GM23338 (cell line): ENCODE measurements at regions not wholly inside any gene's neighbourhood (a gene's known extent, or its start where the extent isn't known, plus 50 kb on each side); places are given as distances from the start of the nearest gene placed in this dataset.

Experiments
- ATAC-seq: fragments of 200-7000 bp; cut with Tn5 transposase; 3 replicates; pipeline ENCODE4 v1.9.1; 2020
- DNase-seq: peaks from one replicate; pipeline ENCODE4 v3.0.0-alpha.2; 2015; ENCODE audit warnings: low spot score
- H2AFZ ChIP-seq: fragments of 200-600 bp; sonication (generic); 2 replicates; pipeline ENCODE4 v1.8.0; 2016; ENCODE audit warnings: antibody characterized with exemption, mild to moderate bottlenecking, moderate library complexity
- H3F3A ChIP-seq: fragments of 200-600 bp; sonication (generic); replicated peaks from 2 replicates; pipeline ENCODE4 v1.8.0; 2017; ENCODE audit warnings: antibody characterized with exemption, mixed run types, low read depth
- H3K27ac ChIP-seq: fragments of 200-600 bp; sonication (generic); 2 replicates; pipeline ENCODE4 v1.6.1; 2016; ENCODE audit warnings: low read depth
- H3K27me3 ChIP-seq: fragments of 200-600 bp; sonication (generic); 2 replicates; pipeline ENCODE4 v1.8.0; 2016; ENCODE audit warnings: mild to moderate bottlenecking, mixed run types, moderate library complexity; ENCODE audit not compliant: insufficient read depth
- H3K36me3 ChIP-seq: fragments of 200-600 bp; sonication (generic); 2 replicates; pipeline ENCODE4 v1.8.0; 2016; ENCODE audit warnings: mild to moderate bottlenecking; ENCODE audit not compliant: insufficient read depth
- H3K4me1 ChIP-seq: fragments of 200-600 bp; sonication (generic); 2 replicates; pipeline ENCODE4 v1.8.0; 2016; ENCODE audit warnings: mild to moderate bottlenecking, moderate library complexity; ENCODE audit not compliant: insufficient read depth
- H3K4me2 ChIP-seq: fragments of 200-600 bp; sonication (generic); 2 replicates; pipeline ENCODE4 v1.7.1; 2017; ENCODE audit warnings: mixed run types
- H3K4me3 ChIP-seq: fragments of 200-600 bp; sonication (generic); 2 replicates; pipeline ENCODE4 v1.6.1; 2016; ENCODE audit warnings: mixed run types
- H3K79me2 ChIP-seq: fragments of 200-600 bp; sonication (generic); replicated peaks from 2 replicates; pipeline ENCODE4 v1.8.0; 2017; ENCODE audit warnings: mild to moderate bottlenecking; ENCODE audit not compliant: insufficient read depth
- H3K9me2 ChIP-seq: fragments of 200-600 bp; sonication (generic); 2 replicates; pipeline ENCODE4 v1.8.0; 2017; ENCODE audit not compliant: insufficient read depth
- H4K20me1 ChIP-seq: fragments of 200-600 bp; sonication (generic); replicated peaks from 2 replicates; pipeline ENCODE4 v1.8.0; 2017; ENCODE audit warnings: mild to moderate bottlenecking; ENCODE audit not compliant: insufficient read depth
- H3K27ac Mint-ChIP-seq: 2 replicates; pipeline ENCODE4 v1.8.0; 2020; ENCODE audit warnings: inconsistent platforms, mild to moderate bottlenecking, moderate library complexity, mixed read lengths
- H3K27me3 Mint-ChIP-seq: 3 replicates; pipeline ENCODE4 v1.8.0; 2022; ENCODE audit warnings: low read depth, mild to moderate bottlenecking, moderate library complexity, mixed read lengths, inconsistent platforms; ENCODE audit not compliant: insufficient read depth, poor library complexity
- H3K36me3 Mint-ChIP-seq: 3 replicates; pipeline ENCODE4 v1.8.0; 2021; ENCODE audit warnings: low read depth, mild to moderate bottlenecking, inconsistent platforms, moderate library complexity, mixed read lengths
- H3K4me1 Mint-ChIP-seq: 3 replicates; pipeline ENCODE4 v1.8.0; 2020; ENCODE audit warnings: mild to moderate bottlenecking, inconsistent platforms, mixed read lengths
- H3K4me3 Mint-ChIP-seq: 3 replicates; pipeline ENCODE4 v1.8.0; 2021; ENCODE audit warnings: moderate library complexity, mild to moderate bottlenecking, inconsistent platforms, mixed read lengths
- H3K9me3 Mint-ChIP-seq: 3 replicates; pipeline ENCODE4 v1.8.0; 2020; ENCODE audit warnings: moderate library complexity, mild to moderate bottlenecking, inconsistent platforms, mixed read lengths
- CREB1 ChIP-seq: fragments of 250-450 bp; sonication (Bioruptor Pico); IDR thresholded peaks from 2 replicates; pipeline ENCODE4 v1.5.0; 2020; ENCODE audit warnings: low read depth, mild to moderate bottlenecking, moderate library complexity
- CTCF ChIP-seq, 2 experiments: fragments of 200-600 bp in 1 of 2; sonication (generic) in 1 of 2; conservative IDR thresholded peaks; 2 replicates each; pipeline versions ENCODE4 v1.5.1 to v1.6.1; 2016 to 2017; ENCODE audit warnings: antibody characterized with exemption in 2 of 2, low read depth in 2 of 2, mild to moderate bottlenecking in 2 of 2, moderate library complexity in 1 of 2
- ETS1 ChIP-seq: IDR thresholded peaks from 2 replicates; pipeline ENCODE4 v1.6.1; 2016; ENCODE audit warnings: antibody characterized with exemption
- EZH2 ChIP-seq: fragments of 200-600 bp; sonication (generic); IDR thresholded peaks from one replicate; pipeline ENCODE4 v1.8.0; 2017; ENCODE audit warnings: antibody characterized with exemption, mild to moderate bottlenecking, low read depth; ENCODE audit not compliant: unreplicated experiment
- EZH2phosphoT487 ChIP-seq: fragments of 200-600 bp; sonication (generic); IDR thresholded peaks from one replicate; pipeline ENCODE4 v1.8.1; 2018; ENCODE audit warnings: antibody characterized with exemption; ENCODE audit not compliant: unreplicated experiment
- JUNB ChIP-seq: IDR thresholded peaks from one replicate; pipeline ENCODE4 v1.6.1; 2016; ENCODE audit warnings: antibody characterized with exemption; ENCODE audit not compliant: unreplicated experiment
- NANOG ChIP-seq: IDR thresholded peaks from 2 replicates; pipeline ENCODE4 v1.6.1; 2016; ENCODE audit warnings: antibody characterized with exemption, borderline replicate concordance
- POLR2AphosphoS5 ChIP-seq: IDR thresholded peaks from 2 replicates; pipeline ENCODE4 v1.6.1; 2016; ENCODE audit warnings: antibody characterized with exemption, low read depth
- REST ChIP-seq: IDR thresholded peaks from one replicate; pipeline ENCODE4 v1.6.1; 2018; ENCODE audit warnings: antibody characterized with exemption; ENCODE audit not compliant: unreplicated experiment
- STAT1 ChIP-seq: IDR thresholded peaks from one replicate; pipeline ENCODE4 v1.6.1; 2016; ENCODE audit warnings: antibody characterized with exemption; ENCODE audit not compliant: unreplicated experiment
- ZNF114 ChIP-seq: fragments of 250-450 bp; sonication (Bioruptor Pico); IDR thresholded peaks from 2 replicates; pipeline ENCODE4 v1.5.0; 2020; ENCODE audit warnings: mild to moderate bottlenecking, moderate library complexity
- ZNF331 ChIP-seq: fragments of 250-450 bp; sonication (Bioruptor Pico); IDR thresholded peaks from 2 replicates; pipeline ENCODE4 v1.5.0; 2020; ENCODE audit warnings: low read depth, mild to moderate bottlenecking, moderate library complexity
- ZNF462 ChIP-seq: fragments of 250-450 bp; sonication (Bioruptor Pico); IDR thresholded peaks from 2 replicates; pipeline ENCODE4 v1.5.0; 2020; ENCODE audit warnings: mild to moderate bottlenecking, moderate library complexity

GRCh38 chr1:67970088-67970487, 80.3 kb downstream of the DIRAS3 start:
- Histone ChIP-seq H4K20me1 (no peaks in the 10 kb centered on the region), H3K27ac (no peak overlapping the region)

More at GRCh38 chr1:67970088-67970487, 80.3 kb downstream of the DIRAS3 start:
- Histone ChIP-seq H3K4me3 (no peak overlapping the region), H2AFZ (no peak overlapping the region), H3K9me2 (no peaks in the 10 kb centered on the region), H3K27me3 (no peaks in the 10 kb centered on the region), H3F3A (no peaks in the 10 kb centered on the region), H3K79me2 (no peaks in the 10 kb centered on the region), H3K36me3 (no peaks in the 10 kb centered on the region), H3K4me2 (no peak overlapping the region), H3K4me1 (no peaks in the 10 kb centered on the region)
- Mint-ChIP-seq H3K36me3 (no peaks in the 10 kb centered on the region), H3K4me1 (no peaks in the 10 kb centered on the region), H3K4me3 (no peak overlapping the region), H3K27ac (no peak overlapping the region), H3K9me3 (no peaks in the 10 kb centered on the region), H3K27me3 (no peaks in the 10 kb centered on the region)
- no peak for ATAC-seq
- TF ChIP-seq JUNB: no peak
- no peak for TF ChIP-seq ETS1
- no peak for TF ChIP-seq REST
- TF ChIP-seq STAT1: no peak
- no peak for TF ChIP-seq ZNF462 (CRISPR knock-in tag)
- no peak for TF ChIP-seq CTCF (conservative IDR thresholded peaks at IDR 0.05; ENCODE audit: low read depth in 2 of 2)
- no peak for TF ChIP-seq NANOG
- no peak for TF ChIP-seq EZH2phosphoT487
- TF ChIP-seq CREB1 (CRISPR knock-in tag): no peak
- no peak for TF ChIP-seq ZNF331
- no peak for TF ChIP-seq EZH2
- TF ChIP-seq POLR2AphosphoS5: no peak
- no peak for TF ChIP-seq ZNF114 (CRISPR knock-in tag)
- DNase-seq: no peak
